Activated CD8-positive, alpha-beta memory T cell treated with anti-CD3 and anti-CD28 coated beads, Interleukin-2, amount 50 U/mL, for 24 hours (primary cell): ENCODE measurements at regions not wholly inside any gene's neighbourhood (a gene's known extent, or its start where the extent isn't known, plus 50 kb on each side); places are given as distances from the start of the nearest gene placed in this dataset.

Experiments
- DNase-seq: peaks from one replicate; pipeline ENCODE4 v3.0.0-alpha.2; 2020; ENCODE audit errors: extremely low read depth

- no peak for DNase-seq
Observed at GRCh38 chr7:3233301-3233700, 67.8 kb upstream of the SDK1 start.

- DNase-seq, result no peak
Observed at GRCh38 chr7:3234051-3234450, 67.0 kb upstream of the SDK1 start.

- no peak for DNase-seq
Observed at GRCh38 chr7:3234851-3235250, 66.2 kb upstream of the SDK1 start.

GRCh38 chr7:3235322-3235721 is 65.7 kb upstream of the SDK1 start:
- no peak for DNase-seq

GRCh38 chr7:3236268-3236667 is 64.8 kb upstream of the SDK1 start:
- DNase-seq, result no peak

GRCh38 chr7:3238525-3239210 is 62.4 kb upstream of the SDK1 start:
- no peak for DNase-seq

- DNase-seq, result no peak
Observed at GRCh38 chr7:3239291-3239691, 61.8 kb upstream of the SDK1 start.

- DNase-seq, result no peak
Observed at GRCh38 chr7:3240826-3241430, 60.1 kb upstream of the SDK1 start.

GRCh38 chr7:3241686-3242258 is 59.3 kb upstream of the SDK1 start:
- DNase-seq, result no peak

- DNase-seq, result no peak
Observed at GRCh38 chr7:3242398-3242972, 58.6 kb upstream of the SDK1 start.

- no peak for DNase-seq
Observed at GRCh38 chr7:3243256-3243655, 57.8 kb upstream of the SDK1 start.

GRCh38 chr7:3243680-3244079 is 57.4 kb upstream of the SDK1 start:
- DNase-seq, result no peak

- no peak for DNase-seq
Observed at GRCh38 chr7:3244241-3244814, 56.7 kb upstream of the SDK1 start.

- DNase-seq, result no peak
Observed at GRCh38 chr7:3245077-3245476, 56.0 kb upstream of the SDK1 start.

- DNase-seq, result no peak
Observed at GRCh38 chr7:3245721-3246120, 55.3 kb upstream of the SDK1 start.

GRCh38 chr7:3246127-3246526 is 54.9 kb upstream of the SDK1 start:
- DNase-seq, result no peak

GRCh38 chr7:3246651-3247050 is 54.4 kb upstream of the SDK1 start:
- DNase-seq, result no peak

GRCh38 chr7:3250725-3251124 is 50.3 kb upstream of the SDK1 start:
- no peak for DNase-seq
